GM18868 (cell line): ENCODE measurements at regions not wholly inside any gene's neighbourhood (a gene's known extent, or its start where the extent isn't known, plus 50 kb on each side); places are given as distances from the start of the nearest gene placed in this dataset.

Experiments used
- ATAC-seq: cut with Tn5 transposase; IDR thresholded peaks from one replicate; pipeline ENCODE4 v1.9.1; 2021; ENCODE audit warnings: mild to moderate bottlenecking, moderate library complexity; ENCODE audit not compliant: unreplicated experiment

DNA sequence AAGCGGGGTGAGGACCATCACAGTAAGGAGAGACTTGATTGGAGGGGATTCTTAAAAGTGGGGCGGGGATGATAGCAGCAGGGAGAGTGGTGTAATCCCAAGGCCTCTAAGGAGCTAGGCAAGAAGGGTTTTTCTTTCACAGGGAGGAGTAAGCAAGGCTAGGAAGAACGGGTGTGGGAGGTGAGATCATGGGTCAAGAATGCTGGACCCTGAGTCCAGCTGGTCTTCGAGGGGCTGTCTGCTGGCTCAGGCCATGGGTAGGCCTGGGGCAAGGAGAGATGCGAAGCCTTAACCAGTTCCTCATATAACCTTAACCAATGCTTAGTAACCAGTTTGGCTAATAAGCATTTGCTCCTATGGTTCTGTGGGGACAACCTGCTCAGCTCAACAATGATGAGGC, 599.1 kb downstream of the NPHP4 start:
- no peak for ATAC-seq

DNA sequence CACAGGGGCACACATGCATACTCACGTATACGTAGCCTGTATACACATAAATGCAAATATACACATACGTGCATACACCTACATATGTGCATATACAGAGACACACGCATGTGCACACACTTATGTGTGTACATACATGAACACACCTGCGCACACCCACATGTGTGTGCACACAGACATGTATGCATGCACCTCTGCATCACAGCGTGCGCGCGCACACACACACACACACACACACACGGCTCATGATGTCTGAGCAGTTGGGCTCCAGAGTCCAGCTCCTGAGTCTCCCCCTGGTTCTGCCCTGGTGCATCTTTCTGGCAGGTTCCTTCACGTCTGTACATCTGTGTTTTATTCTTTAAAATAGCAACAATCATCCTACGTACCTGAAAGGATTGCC, 600.5 kb downstream of the NPHP4 start:
- ATAC-seq, result no peak

DNA sequence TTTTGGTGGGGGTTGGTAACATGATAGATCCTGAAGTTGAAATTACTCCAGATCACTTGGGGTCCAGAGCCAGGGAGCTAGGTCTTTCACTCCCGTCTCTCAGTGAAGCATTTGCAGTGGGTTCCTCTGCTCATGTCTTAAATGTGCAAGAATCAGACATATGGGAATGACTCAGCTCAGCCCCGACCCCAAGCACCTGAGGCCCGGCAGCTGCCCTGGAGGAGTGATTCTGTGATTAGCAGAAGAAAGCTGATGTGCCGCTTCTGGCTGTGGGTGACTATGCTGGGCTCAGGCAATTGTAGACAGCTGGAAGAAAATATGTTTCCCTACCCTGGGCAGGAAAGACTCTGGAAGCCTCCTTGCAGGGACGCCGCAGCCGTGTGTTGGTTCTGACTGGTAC, 601.7 kb downstream of the NPHP4 start:
- no peak for ATAC-seq

DNA sequence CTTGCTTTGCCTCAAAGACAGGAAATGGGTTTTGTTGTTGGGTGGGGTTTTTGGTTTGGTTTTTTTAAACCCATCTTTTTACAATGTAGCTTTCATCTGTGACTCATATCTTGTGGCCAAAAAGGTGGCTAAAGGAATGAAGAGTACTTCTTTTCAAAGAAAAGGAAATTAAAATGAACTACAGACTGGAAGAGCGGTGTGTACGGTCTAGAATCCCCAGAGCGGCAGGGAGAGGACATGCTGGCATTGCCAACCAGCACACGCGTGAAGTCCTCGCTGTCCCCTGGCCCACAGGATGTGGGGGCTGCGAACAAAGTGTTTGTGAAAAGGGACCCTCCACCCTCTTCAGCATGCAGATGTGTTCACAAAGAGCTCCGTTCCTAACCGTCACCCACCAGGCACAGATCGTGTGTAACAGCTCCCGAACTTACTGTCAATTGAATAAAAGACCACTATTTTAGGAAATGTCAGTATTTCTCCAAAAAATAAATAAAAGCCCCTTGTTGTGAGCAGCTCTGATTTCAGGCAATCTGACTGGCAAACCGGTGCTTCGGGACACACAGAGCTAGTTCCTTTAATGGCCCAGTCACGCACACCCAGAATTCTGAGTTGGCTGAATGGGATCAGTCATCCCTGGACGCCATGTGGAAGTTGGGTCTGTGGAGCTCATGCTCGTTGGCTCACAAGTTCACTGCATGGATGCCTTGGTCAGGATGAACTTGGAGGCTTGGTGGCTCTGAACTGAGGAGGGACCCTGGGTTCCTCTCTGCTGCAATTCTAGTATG, 602.9 kb downstream of the NPHP4 start:
- ATAC-seq, result no peak

DNA sequence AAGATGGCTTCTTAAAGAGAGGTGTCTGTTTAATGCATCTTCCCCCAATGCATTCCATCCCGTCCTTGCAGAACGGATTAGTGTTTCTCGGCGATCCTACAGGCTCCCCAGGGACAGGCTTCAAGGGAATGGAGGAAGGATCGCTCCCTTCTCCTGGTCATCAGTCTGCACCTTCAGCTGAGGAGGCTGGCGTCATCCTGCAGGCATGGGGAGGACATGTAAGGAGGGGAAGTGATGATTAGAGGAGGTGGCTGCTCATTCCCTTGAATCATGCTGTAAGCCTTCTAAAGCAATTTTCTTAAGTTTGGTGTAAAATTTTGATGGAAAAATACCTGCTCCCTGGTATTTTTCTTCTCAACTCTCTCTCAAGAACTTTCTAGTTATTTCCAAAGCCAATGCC, 603.6 kb downstream of the NPHP4 start:
- no peak for ATAC-seq

DNA sequence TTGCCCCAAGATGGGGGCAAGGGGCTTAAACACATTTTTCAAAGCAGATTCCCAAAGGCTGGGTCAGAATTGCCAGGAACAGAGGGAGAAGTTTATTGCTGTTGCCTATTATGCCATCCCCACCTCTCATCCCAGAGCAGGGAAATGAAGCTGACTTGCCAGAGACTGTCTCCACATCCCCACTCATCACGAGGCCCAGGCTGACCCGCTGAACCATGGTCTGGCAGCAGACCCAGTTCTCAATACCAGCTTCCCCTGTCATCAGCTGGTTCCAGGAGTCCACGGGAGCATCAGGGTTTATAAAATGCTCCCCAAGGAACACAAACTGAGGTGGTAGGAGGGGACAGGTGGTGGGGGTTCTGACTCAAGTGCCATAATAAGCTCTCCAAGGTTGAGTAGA, 605.9 kb downstream of the NPHP4 start:
- ATAC-seq, result no peak

DNA sequence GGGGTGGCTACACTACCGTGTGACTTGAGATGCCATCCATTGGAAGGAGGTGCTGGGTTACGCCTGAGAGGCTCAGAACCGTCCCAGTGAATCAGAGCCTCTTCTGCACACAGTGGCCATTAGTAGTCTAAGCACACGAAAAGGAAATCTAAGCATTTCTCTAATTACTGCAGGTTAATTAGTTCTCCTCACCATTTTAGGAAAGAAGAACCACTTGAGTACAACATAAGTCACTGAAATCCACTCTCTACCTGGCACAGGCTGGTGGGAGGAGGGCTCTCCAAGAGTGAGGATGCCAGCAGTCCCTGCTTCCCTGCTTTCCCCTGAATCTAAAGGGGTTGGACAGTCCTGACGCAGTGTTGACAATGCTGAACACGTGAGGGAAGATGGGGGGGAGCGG, 606.3 kb downstream of the NPHP4 start:
- no peak for ATAC-seq

DNA sequence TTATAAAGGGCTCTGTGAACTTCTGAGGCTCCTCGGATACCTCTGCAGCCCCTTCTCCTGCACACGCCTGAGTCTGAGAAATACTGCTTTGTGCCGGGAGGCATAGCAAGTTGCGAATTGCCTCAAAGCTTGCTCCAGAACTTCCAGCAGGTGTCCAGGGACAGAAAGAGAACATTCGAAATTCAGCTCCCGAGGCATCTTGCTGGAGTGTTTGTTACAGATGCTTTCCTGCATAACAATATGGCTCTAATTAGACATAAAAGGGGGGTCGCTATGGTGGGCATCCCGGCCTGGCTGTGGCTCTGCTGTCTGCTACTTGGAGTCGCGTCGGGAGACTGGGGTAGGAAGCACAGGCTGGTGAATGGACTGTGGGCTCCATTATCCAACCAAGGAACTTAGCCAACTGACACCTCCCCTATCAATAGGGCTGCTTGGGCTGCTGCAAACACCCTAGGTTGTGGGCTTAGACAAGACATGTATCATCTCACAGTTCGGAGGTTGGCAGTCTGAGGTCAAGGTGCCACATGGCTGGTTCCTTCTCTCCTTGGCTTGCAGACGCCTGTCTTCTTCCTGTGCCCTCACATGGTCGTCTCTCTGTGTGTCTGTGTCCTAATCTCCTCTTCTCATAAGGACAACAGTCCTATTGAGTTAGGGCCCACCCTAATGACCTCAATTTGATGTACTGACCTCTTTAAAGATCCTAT, 607.0 kb downstream of the NPHP4 start:
- ATAC-seq, result no peak

DNA sequence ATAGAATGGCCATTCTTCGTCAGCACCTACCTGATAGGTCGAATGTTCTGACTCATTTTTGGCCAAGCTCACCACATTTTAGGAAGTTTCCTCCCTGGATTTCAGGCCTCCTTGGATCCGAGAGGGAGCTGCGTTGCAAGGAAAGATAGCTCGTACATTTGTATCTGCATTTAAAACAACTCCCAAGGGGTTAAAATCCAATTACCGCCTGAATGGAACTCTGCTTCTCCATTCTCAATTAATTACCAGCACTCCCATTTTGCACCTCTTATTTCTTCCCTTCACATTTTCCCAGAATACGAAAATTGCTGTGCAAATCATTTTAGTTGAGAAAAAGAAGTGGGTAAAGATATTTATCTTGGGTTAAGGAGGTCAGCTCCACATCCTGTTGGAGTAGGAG, 610.7 kb downstream of the NPHP4 start:
- ATAC-seq, result no peak

DNA sequence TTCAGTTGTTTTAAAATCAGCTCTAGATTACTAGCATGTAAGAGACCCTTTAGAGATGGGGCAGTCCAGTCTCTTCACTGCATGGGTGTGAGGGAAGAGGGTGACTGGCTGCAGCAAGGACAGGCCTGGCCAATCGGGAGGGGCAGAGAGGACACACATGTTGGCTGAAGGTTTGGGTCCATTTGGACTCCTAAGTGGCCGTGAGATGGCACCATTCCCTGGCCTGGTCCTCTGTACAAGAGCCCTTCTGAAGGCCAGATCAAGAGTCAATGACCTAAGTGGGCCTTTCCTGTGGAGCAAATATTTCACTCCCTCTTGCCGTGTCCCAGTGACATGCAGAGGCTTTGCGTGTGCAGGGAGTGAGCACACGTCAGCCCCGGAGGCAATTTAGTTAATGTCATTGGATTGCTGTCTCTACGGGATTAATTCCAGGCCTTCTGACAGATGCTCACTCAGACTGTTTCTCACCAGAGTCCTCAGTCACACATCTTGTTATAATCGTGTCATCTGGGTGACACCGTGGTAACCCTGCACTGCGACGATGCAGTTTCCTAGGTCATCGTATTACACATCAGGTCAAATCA, 613.0 kb downstream of the NPHP4 start:
- ATAC-seq, result no peak

DNA sequence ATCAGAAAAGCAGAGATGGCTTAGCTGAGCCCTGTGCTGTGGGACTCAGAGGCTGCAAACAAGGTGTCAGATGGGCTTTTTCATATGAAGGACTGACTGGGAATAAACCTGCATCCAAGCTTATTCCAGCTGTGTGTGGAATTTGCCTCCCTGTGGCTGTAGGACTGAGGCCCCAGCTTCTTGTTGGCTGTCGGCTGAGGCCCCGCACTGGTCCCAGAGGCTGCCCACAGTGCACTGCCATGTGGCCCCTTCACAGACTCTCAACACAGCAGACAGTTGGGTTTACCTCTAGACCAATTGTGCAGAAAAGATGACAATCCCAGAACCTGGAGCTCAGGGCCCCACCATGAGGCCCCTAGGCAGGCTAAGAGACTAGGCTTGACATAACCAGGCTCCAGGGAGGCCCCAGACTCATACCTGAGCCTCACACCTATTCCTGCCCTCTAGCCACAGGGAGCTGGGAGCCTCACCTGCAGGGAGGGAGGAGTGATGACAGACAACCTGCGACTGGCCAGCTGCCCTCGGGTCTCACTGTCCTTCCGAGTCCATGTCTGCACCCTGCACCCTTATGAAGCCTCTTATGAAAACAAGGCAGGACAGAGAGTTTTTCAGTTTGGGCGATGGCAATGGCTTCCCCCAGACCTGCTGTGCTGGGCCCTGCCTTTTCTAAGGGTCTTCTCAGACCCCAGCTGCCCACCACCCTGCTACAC, 615.5 kb downstream of the NPHP4 start:
- ATAC-seq, result no peak

DNA sequence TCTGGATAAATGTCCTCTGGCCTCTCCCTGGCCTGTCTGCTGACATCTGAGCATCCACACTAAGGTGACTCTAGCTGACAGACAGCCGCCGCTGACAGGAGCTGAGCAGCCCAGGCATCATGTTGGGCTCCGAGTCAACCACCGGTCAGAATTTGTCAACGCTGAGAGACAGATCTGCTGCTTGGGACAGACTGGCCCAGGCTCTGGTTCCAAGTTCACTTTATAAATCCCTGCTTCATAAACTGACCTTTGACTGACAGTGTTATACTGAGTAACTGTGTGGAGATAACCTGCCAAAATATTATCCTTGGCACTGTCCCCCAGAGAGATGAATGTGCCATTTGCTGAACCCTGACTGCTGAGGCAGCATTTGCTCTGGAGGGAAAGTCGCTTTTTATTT, 616.7 kb downstream of the NPHP4 start:
- no peak for ATAC-seq

DNA sequence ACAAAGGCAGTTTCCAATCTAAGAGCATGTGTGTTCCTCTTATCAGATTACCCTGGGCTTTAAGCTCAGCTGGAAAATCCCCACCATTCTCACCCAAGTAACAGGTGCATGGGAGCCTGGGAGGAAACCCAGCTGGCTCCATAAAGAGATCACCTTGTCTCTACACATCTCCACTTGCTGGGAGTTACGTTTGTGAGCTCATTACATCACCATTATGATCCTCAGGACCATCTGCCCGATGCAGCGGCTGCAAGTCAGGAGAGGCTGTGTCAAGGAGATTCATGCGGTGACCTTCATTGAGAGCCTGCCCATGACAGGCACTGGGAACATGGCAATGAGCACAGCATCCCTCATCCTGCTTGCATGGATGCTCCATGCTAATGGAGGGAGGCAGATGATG, 618.0 kb downstream of the NPHP4 start:
- ATAC-seq, result no peak

DNA sequence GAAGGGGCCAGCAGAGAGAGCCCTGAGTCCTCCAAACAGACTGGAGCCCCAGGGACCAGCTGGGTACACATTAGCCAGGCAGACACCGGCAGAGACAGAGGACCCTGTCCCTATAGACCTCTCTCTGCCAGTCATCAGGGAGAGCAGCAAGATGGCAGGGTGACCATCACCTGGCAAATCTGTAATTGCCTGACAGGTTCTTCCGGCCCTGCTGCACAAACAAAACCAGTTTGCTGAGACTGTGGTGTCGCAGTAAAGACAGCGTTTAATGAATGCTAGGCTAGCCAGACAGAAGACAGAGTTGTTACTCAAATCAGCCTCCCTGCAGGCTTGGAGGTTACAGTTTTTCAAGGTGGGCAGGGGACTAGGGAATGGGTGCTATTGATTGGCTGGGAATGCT, 618.9 kb downstream of the NPHP4 start:
- no peak for ATAC-seq

DNA sequence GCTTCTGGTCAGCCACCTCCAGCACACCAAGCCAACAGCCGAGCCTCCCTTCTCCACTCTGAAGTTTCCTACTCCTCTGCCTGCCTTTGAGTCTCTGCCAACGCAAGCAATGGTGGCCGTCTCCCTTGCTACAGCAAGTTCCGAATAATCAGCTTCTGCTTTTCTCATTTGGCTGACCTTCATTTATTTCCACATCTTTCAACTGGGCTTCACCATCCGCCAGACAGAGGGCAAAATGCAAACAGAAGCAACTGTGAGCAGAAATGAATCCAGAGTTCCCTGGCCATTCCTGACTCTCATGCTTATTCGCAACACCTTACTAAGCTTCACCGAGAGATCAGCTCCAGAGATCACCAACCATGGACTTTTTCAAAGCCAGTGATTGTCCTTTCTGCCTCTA, 621.0 kb downstream of the NPHP4 start:
- no peak for ATAC-seq

DNA sequence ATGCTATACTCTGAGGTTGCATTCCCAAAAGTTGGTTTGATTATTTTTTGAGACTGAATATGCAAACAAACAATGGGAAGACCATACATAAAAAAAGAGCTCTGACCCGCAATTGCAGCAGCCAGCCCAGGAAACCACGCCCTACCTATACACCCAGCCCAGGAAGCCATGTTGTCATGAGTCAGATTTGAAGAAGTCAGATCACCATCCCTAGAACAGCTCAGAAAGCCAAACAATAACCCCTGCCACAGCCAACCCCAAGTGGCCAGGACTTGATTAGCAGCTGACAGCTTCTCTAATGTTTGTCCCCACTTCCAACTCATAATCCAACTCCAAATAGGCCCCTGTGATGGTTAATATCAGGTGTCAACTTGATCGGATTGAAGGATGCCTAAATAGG, 621.9 kb downstream of the NPHP4 start:
- no peak for ATAC-seq

DNA sequence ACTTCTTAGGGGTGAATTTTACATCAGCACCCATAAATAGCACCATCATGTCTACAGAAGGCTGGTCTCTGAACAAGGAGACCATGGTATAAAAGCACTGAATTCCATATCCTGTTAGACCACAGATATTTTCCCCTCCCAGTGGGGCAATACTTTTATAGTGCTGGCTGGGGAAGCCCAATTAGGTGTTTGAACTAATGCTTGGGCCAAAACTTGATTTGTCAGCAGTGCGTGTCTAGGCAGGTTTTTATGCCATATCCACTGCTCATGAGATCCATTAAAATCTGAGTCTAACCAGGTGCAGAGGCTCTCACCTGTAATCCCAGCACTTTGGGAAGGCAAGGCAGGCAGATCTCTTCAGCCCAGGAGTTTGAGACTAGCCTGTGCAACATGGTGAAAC, 623.0 kb downstream of the NPHP4 start:
- ATAC-seq, result no peak

DNA sequence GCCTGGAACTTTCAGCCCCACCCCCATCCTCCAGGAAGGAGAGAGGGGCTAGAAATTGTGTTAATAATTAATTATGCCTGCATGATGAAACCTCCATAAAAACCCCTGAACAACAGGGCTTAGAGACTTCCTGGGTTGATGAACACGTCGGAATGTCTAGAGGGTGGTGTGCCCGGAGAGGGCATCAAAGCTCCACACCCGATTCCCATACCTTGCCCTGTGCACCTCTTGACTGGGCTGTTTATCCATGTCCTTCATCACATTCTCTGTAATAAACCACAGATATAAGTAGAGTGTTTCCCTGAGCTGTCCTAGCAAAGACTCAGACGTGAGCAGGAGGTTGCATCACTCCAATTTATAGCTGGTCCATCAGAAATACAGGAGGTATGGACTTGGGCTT, 624.0 kb downstream of the NPHP4 start:
- ATAC-seq, result no peak

DNA sequence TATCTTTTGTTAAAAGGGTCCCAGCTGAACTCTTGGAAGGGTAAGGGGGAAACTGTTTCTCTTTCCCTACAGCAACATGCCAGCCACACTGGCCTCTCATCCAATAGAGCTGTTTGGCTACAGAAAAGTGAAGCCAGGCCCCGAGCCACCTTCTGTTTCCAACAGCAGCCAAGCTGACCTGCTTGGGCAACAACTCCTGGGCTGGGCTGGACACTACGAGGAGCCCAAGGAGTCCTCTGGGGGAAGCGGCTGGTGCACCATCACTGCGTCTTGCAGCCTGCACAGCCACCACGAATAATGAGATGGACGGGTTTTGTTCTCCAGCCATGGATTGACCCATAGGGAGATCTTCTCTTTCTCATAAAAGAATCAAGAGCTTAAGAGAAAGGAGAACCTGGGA, 624.9 kb downstream of the NPHP4 start:
- ATAC-seq, result no peak

DNA sequence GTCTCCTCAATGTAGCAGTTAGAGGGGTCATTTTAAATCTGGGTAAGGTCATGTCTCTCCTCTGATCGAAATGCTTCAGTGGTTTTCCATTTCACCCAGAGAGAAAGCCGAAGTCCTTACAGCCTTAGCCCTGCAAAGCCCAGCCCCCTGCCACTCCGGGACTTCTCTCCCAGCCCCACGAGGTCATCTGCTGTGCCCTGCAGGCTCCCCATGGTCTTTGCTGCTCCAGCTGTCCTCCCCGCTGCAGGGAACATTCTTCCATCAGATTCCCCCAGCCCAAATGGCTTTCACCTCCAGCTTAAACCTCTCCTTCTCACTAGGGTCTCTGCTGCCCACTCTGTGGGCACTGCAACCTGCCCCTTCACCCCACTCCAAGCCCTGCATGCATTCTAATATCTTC, 626.5 kb downstream of the NPHP4 start:
- ATAC-seq, result no peak

DNA sequence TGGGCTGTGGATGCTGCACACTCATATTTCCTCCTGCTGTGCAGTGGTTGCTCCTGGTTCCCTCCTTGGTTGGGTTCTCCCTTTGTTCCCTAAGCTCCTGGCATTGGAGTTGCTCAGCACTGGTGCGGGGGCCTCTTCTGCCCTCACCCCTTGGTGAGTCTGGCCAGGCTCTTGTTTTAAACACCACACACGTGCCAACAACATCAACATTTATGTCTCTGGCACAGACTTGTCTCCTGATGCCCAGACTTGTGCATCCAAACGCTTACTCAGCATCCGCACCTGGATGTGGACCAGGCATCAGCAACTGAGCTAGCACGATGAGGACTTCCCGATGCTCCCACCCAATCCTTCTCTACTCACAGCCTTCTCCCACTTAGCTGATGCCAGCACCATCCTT, 627.6 kb downstream of the NPHP4 start:
- no peak for ATAC-seq

DNA sequence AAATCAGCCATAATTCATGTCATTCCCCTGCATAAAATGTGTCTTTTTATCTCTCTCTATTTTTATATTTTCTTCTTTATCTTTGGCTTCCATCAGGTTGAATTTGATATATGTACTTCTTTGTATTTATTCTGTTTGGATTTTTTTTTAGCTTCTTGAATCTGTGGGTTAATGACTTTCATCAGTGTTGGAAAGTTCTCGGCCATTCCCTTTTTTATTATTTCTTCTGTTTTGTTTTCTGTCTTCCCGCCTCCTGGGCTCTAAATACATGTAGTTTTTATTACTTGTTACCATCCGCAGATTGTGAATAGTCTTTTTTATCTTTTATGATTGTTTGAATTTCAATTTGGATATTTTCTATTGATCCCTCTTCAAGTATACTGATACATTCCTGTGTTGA, 637.5 kb downstream of the NPHP4 start:
- ATAC-seq, result no peak
